Ectodermal cell (in vitro differentiated cells): ENCODE measurements at regions not wholly inside any gene's neighbourhood (a gene's known extent, or its start where the extent isn't known, plus 50 kb on each side); places are given as distances from the start of the nearest gene placed in this dataset.
"Not testable (repeated sequence)": the region's sequence is repeated elsewhere in the genome, so short reads cannot be mapped to it uniquely, and the experiment has no call there.

Source experiments
- H3K27ac ChIP-seq: 2 replicates; pipeline ENCODE4 v1.7.0; 2013; ENCODE audit warnings: mild to moderate bottlenecking, low read depth, low read length; ENCODE audit not compliant: insufficient read depth, poor library complexity, severe bottlenecking
- H3K27me3 ChIP-seq: 2 replicates; pipeline ENCODE4 v1.7.0; 2013; ENCODE audit warnings: mild to moderate bottlenecking, low read length; ENCODE audit not compliant: insufficient read depth, control insufficient read depth, poor library complexity, severe bottlenecking
- H3K36me3 ChIP-seq: one replicate; pipeline ENCODE4 v1.7.0; 2013; ENCODE audit warnings: low read length; ENCODE audit not compliant: control insufficient read depth, insufficient read depth
- H3K4me1 ChIP-seq: one replicate; pipeline ENCODE4 v1.7.0; 2013; ENCODE audit warnings: low read length; ENCODE audit not compliant: control insufficient read depth, insufficient read depth
- H3K4me3 ChIP-seq: 2 replicates; pipeline ENCODE4 v1.7.0; 2013; ENCODE audit warnings: low read depth, low read length, control low read depth; ENCODE audit not compliant: insufficient read depth
- H3K9me3 ChIP-seq: 2 replicates; pipeline ENCODE4 v1.7.0; 2013; ENCODE audit warnings: mild to moderate bottlenecking, low read length, moderate library complexity; ENCODE audit not compliant: control insufficient read depth
- WGBS, 2 experiments: methylation state at CpG; one replicate each; pipeline ENCODE4 v1.1.7; 2013; ENCODE audit warnings: missing lambda C conversion rate in 2 of 2; 5-methylcytosine and 5-hydroxymethylcytosine counted together

DNA sequence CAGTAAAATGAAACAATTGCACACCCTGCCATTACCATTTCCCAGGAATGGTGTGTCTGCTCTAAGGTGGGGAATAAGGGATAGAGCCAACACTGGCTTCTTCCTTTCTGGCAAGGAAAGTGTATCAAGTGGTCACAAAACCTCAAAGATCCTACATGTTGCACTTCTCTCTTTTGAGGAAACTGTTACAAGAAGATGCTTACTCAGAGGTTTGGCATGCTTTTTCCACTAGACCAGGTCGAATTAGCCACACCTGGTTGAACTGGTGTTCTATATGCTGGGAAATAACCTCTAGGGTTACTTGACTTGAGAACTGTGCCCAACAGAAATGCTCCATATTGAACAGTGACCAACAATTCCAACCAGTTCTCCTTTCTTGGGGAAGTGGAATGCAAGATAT, 102.9 kb downstream of the LRRN1 start:
- H3K27ac ChIP-seq = no peak overlapping the region
- 73 to 88% methylated on average over 1 of the region's 1 CpG for WGBS, 2 experiments
- H3K4me3 ChIP-seq = no peak overlapping the region

DNA sequence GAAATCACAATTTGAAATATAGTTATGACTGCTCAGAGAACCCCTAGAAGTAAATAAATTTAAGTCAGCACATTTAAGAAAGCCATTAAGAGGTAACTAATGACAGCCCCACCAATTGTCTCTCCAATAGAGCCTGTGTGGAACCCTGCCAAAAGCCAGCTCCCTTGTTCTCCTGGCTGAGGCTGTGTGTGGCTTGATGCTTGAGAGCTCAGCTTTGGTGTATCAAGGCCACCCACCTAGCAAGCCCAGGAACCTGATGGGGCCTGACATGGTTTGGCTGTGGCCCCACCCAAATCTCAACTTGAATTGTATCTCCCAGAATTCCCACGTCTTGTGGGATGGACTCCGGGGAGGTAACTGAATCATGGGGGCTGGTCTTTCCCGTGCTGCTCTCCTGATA, 106.9 kb downstream of the LRRN1 start:
- H3K36me3 ChIP-seq = no peaks in the 10 kb centered on the region
- H3K9me3 ChIP-seq = no peaks in the 10 kb centered on the region
- no peaks in the 10 kb centered on the region for H3K27me3 ChIP-seq
- H3K27ac ChIP-seq = no peak overlapping the region
- no peak overlapping the region for H3K4me3 ChIP-seq
- H3K4me1 ChIP-seq = no peaks in the 10 kb centered on the region
- WGBS, 2 experiments = 88 to 91% methylated on average over 3 of the region's 3 CpGs

More for the DNA sequence above, 102.9 kb downstream of the LRRN1 start:
- Histone ChIP-seq H3K27me3 (no peaks in the 10 kb centered on the region), H3K9me3 (no peaks in the 10 kb centered on the region), H3K4me1 (no peaks in the 10 kb centered on the region), H3K36me3 (no peaks in the 10 kb centered on the region)

DNA sequence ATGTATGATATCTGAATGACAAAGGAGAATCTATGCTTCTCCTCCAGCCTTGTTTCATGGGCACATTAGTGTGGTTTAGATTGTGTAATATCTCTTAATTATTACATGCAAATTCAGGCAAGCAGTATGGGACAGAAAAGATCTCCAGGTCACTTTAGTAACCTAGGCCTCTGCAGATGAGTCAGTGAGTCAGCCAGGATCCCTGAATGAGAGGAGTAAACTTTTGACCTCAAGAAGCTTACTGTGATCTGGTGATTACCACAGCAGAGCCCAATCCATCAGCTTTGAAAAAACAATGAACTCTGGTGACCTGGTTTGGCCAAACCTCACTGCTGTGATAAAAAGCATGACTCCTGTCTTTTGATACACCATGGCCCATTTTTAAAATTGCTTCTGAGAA, 107.8 kb downstream of the LRRN1 start:
- no peaks in the 10 kb centered on the region for H3K36me3 ChIP-seq
- H3K4me1 ChIP-seq = no peaks in the 10 kb centered on the region
- H3K9me3 ChIP-seq = no peaks in the 10 kb centered on the region
- H3K4me3 ChIP-seq = no peak overlapping the region
- no peaks in the 10 kb centered on the region for H3K27me3 ChIP-seq
- H3K27ac ChIP-seq = no peak overlapping the region

DNA sequence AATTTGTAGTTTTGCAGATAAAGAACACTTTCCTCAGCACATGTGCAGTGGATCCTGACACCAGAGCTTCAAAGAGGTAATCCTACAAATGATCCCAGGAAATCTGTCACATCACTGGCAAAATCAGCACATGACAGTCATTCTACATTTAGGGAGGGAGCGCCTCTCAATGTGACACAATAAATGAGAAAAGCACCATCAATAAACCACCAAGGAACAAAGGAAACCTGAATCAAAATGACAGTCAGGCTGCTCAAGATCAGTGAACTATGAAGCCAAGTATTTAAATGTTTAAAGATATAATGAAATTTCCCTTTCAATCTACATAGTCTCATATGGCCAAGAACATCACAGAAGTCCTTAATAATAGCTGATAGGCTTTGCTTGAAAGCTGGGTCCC, 119.5 kb downstream of the LRRN1 start:
- no peaks in the 10 kb centered on the region for H3K9me3 ChIP-seq
- peak overlapping the region; percentile 26 for H3K27ac ChIP-seq
- no peak overlapping the region for H3K4me3 ChIP-seq
- H3K4me1 ChIP-seq = no peaks in the 10 kb centered on the region
- H3K36me3 ChIP-seq = no peaks in the 10 kb centered on the region
- no peaks in the 10 kb centered on the region for H3K27me3 ChIP-seq
- 86% methylated on average over 1 of the region's 1 CpG; no CpG with 5 or more reads in 1 of the 2 experiments for WGBS, 2 experiments

DNA sequence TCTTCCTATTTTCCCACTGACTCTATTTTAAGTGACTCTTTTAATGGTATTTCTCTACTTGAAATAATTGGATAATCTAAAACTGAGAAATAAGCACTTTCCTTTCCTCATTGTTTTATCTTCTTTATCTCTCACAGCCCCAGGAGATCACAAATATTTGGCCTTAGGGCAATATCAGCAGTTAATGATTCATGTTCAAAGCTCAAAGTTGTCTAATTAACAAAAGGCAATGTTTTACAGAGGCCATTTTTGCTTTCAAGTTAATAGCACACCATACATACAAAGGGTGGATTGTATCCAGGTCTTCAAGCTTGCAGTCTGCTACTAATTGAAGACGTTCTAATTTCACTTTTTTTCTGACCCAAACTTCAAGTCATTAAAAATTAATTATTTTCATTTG, 120.1 kb downstream of the LRRN1 start:
- H3K27ac ChIP-seq = no peak overlapping the region
- no peaks in the 10 kb centered on the region for H3K27me3 ChIP-seq
- H3K36me3 ChIP-seq = no peaks in the 10 kb centered on the region
- no peaks in the 10 kb centered on the region for H3K4me1 ChIP-seq
- H3K9me3 ChIP-seq = no peaks in the 10 kb centered on the region
- no peak overlapping the region for H3K4me3 ChIP-seq
- 87 to 92% methylated on average over 1 of the region's 1 CpG for WGBS, 2 experiments

DNA sequence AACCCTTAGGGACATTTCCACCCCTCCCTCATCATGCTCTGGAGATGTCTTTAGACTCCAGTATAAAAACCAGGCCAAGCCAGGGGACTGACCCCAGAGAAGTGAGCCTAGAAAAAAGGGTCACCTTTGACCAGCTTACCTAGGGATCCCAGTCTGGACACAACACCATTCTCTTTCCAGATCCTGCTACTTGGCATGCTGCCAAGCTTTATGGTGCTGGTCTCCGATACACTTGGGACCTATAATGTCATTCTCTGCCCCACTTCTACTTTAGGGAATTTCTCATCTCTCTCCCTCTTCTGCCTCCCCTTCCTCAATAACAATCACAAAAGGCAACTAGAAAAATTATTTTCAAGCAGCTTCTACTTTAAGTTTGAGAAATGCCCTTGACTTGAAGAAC, 124.4 kb downstream of the LRRN1 start:
- 91% methylated on average over 1 of the region's 1 CpG for WGBS, 2 experiments
- H3K4me3 ChIP-seq = no peak overlapping the region

DNA sequence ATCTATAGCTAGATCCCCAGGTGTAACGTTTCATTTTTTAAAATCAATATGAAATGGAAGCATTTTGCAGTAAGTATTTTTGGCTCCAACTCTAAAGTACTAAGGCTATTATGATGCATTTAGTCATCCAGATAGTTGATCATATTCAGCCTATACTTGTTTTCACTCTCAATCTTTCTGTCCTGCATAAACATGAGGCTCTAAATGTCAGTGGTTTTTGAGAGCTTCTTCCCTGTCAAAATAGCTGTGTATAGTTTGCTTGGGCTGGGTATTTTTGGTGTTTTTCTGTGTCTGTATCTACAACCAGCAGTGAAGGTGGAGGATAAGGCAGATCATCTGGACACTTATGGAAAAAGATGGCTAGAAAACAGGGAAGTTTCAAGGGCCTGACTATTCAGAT, 128.0 kb downstream of the LRRN1 start:
- peaks cover 2% of the 10 kb centered on the region for H3K9me3 ChIP-seq
- no peaks in the 10 kb centered on the region for H3K36me3 ChIP-seq
- no peaks in the 10 kb centered on the region for H3K4me1 ChIP-seq
- H3K4me3 ChIP-seq = no peak overlapping the region
- no peaks in the 10 kb centered on the region for H3K27me3 ChIP-seq
- 83 to 89% methylated on average over 1 of the region's 1 CpG for WGBS, 2 experiments
- no peak overlapping the region for H3K27ac ChIP-seq

More for the DNA sequence above, 124.4 kb downstream of the LRRN1 start:
- no peaks in the 10 kb centered on the region for H3K9me3 ChIP-seq
- no peak overlapping the region for H3K27ac ChIP-seq
- no peaks in the 10 kb centered on the region for H3K36me3 ChIP-seq
- H3K27me3 ChIP-seq = no peaks in the 10 kb centered on the region
- no peaks in the 10 kb centered on the region for H3K4me1 ChIP-seq

DNA sequence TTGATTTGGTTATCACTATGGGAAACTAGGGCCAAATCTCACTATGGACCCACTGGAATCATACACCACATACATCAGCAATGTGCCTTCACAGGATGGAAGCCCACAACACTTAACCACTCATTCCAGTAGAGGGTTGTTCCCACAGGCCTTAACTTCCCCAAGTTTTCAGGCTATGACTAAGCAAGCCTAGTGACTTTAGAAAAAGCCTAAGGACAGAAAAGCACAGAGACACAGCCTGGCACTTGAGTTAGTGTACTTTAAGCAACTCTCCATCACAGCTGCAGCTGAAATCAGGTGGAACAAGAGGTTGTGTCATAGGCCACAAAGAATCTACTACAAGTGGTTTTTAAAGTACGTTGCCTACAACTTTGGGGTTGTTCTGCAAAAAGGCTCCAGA, 128.7 kb downstream of the LRRN1 start:
- no peaks in the 10 kb centered on the region for H3K36me3 ChIP-seq
- WGBS, 2 experiments = 96 to 100% methylated on average over 1 of the region's 1 CpG
- H3K9me3 ChIP-seq = peaks cover 2% of the 10 kb centered on the region
- H3K4me1 ChIP-seq = no peaks in the 10 kb centered on the region
- H3K27me3 ChIP-seq = no peaks in the 10 kb centered on the region
- no peak overlapping the region for H3K27ac ChIP-seq
- no peak overlapping the region for H3K4me3 ChIP-seq

DNA sequence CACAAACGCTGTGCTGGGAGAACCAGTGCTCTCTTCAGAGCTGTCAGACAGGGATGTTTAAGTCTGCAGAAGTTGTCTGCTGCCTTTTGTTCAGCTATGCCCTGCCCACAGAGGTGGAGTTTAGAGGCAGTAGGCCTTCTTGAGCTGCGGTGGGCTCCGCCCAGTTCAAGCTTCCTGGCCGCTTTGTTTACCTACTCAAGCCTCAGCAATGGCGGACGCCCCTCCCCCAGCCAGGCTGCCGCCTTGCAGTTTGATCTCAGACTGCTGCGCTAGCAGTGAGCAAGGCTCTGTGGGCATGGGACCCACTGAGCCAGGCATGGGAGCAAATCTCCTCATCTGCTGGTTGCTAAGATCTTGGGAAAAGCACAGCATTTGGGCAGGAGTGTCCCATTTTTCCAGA, 142.1 kb downstream of the LRRN1 start:
- 88 to 91% methylated on average over 8 of the region's 8 CpGs for WGBS, 2 experiments
- not testable (repeated sequence) for H3K27ac ChIP-seq, H3K36me3 ChIP-seq, H3K4me1 ChIP-seq, H3K27me3 ChIP-seq, H3K9me3 ChIP-seq, H3K4me3 ChIP-seq

DNA sequence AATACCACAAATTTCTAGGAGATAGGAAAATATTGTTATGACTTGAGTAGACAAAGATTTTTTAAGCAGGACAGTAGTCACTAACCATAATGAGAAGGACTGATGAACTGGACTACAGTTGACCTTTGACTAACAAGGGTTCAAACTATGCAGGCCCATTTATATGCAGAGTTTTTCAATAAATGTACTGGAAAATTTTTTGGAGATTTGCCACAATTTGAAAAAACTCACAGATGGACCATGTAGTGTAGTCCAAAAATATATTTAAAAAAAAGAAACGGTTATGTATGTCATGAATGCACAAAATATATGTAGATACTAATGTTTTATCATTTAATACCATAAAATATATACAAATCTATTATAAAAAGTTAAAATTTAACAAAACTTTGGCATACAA, 151.8 kb downstream of the LRRN1 start:
- H3K27ac ChIP-seq = no peak overlapping the region

DNA sequence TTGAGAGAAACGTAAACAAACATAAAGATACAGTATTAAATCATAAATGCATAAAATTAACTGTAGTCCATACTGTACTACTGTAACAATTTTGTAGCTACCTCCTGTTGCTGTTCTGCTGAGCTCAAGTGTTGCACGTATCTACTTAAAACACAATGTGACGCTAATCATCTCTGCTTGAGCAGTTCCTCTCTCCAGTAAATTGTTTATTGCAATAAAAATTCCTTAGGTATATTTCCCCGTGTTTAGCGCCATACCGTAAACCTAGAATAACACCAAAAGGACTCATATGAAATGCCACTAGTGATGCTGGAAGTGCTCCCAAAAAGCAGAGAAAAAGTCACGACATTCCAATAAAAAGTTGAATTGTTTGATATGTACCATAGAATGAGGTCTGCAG, 152.3 kb downstream of the LRRN1 start:
- no peaks in the 10 kb centered on the region for H3K4me1 ChIP-seq
- no peak overlapping the region for H3K4me3 ChIP-seq
- 96 to 98% methylated on average over 6 to 7 of the region's 7 CpGs for WGBS, 2 experiments
- no peaks in the 10 kb centered on the region for H3K27me3 ChIP-seq
- H3K9me3 ChIP-seq = no peaks in the 10 kb centered on the region
- H3K27ac ChIP-seq = no peak overlapping the region
- no peaks in the 10 kb centered on the region for H3K36me3 ChIP-seq

More for the DNA sequence above, 151.8 kb downstream of the LRRN1 start:
- H3K9me3 ChIP-seq = no peaks in the 10 kb centered on the region
- no peak overlapping the region for H3K4me3 ChIP-seq
- no CpG with 5 or more reads among the region's 1 CpG for WGBS, 2 experiments
- no peaks in the 10 kb centered on the region for H3K27me3 ChIP-seq
- H3K36me3 ChIP-seq = no peaks in the 10 kb centered on the region
- no peaks in the 10 kb centered on the region for H3K4me1 ChIP-seq
